Prostate gland (tissue), 2 donors: ENCODE measurements at regions not wholly inside any gene's neighbourhood (a gene's known extent, or its start where the extent isn't known, plus 50 kb on each side); places are given as distances from the start of the nearest gene placed in this dataset.

ENCODE experiments used
- DNase-seq: peaks from one replicate; pipeline ENCODE4 v3.0.0-alpha.2; 2019; ENCODE audit warnings: low spot score
- H3K27ac ChIP-seq, 2 donors: fragments of 200-600 bp; sonication (generic); 2 replicates each; pipeline ENCODE4 v1.5.1; 2017 to 2019
- H3K27me3 ChIP-seq: fragments of 200-600 bp; sonication (generic); replicated peaks from 2 replicates; pipeline ENCODE4 v1.5.1; 2019; ENCODE audit not compliant: insufficient read depth
- H3K36me3 ChIP-seq, 2 donors: fragments of 200-600 bp; sonication (generic); 1 replicate in 1 of 2; 2 replicates in 1 of 2; pipeline versions ENCODE4 v1.5.1 to v1.8.1; 2017 to 2019
- H3K4me1 ChIP-seq: fragments of 200-600 bp; sonication (generic); replicated peaks from 2 replicates; pipeline ENCODE4 v1.5.1; 2019
- H3K4me3 ChIP-seq, 2 donors: fragments of 200-600 bp; sonication (generic); 2 replicates each; pipeline ENCODE4 v1.5.1; 2017 to 2019
- H3K9me3 ChIP-seq: fragments of 200-600 bp; sonication (generic); 2 replicates; pipeline ENCODE4 v1.5.1; 2017
- POLR2A ChIP-seq: fragments of 450-650 bp; IDR thresholded peaks from one replicate; pipeline ENCODE4 v1.6.1; 2016; ENCODE audit warnings: antibody characterized with exemption, mild to moderate bottlenecking
- POLR2AphosphoS5 ChIP-seq: sonication (generic); formaldehyde crosslinking; IDR thresholded peaks from one replicate; pipeline ENCODE4 v1.6.1; 2017; ENCODE audit warnings: antibody characterized with exemption
- WGBS: methylation state at CpG from one replicate; pipeline ENCODE4 v1.1.5; 2018; 5-methylcytosine and 5-hydroxymethylcytosine counted together
- intact Hi-C: fragments of 100-400 bp; cut with DNase I; formaldehyde crosslinking; loops from one replicate; pipeline ENCODE4 v1.14.2; 2022
- TF ChIP-seq, protein P1 (sequence below), 4 experiments: fragments of 200-600 bp in 2 of 4; fragments of 450-650 bp in 2 of 4; sonication (generic) in 2 of 4; IDR thresholded peaks; 1 replicate in 3 of 4; 2 replicates in 1 of 4; pipeline ENCODE4 v1.5.1; 2016 to 2019; ENCODE audit warnings: antibody characterized with exemption in 4 of 4, mild to moderate bottlenecking in 2 of 4, moderate library complexity in 2 of 4

DNA sequence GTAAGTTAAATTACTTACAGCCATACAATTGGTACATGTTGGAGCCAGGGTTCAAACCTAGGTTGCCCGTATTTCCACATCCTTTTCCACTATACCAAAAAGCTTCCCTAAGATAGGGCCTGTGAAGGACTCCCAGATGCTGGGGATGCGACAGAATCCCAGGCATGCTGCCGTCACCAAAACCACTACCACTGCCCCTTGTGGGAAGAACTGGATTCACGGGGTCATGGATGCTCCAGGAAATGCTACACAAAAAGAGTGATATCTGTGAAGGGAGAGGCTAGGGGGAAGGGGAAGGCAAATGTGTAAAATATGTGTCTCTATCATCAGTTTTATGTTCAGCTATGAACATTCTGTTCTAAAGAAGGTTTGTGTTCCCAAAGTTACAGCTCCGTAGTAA, 133.9 kb upstream of the IVNS1ABP start:
- 89% methylated on average over 5 of the region's 5 CpGs for WGBS
- intact Hi-C loops = no loop called here
- Histone ChIP-seq H3K27ac (no peak overlapping the region), H3K36me3 (no peaks in the 10 kb centered on the region), H3K4me1 (no peaks in the 10 kb centered on the region), H3K9me3 (no peaks in the 10 kb centered on the region), H3K27me3 (no peaks in the 10 kb centered on the region), H3K4me3 (no peak overlapping the region)
- TF ChIP-seq POLR2A = no peak
- TF ChIP-seq POLR2AphosphoS5 = no peak
- TF ChIP-seq, protein P1, sequence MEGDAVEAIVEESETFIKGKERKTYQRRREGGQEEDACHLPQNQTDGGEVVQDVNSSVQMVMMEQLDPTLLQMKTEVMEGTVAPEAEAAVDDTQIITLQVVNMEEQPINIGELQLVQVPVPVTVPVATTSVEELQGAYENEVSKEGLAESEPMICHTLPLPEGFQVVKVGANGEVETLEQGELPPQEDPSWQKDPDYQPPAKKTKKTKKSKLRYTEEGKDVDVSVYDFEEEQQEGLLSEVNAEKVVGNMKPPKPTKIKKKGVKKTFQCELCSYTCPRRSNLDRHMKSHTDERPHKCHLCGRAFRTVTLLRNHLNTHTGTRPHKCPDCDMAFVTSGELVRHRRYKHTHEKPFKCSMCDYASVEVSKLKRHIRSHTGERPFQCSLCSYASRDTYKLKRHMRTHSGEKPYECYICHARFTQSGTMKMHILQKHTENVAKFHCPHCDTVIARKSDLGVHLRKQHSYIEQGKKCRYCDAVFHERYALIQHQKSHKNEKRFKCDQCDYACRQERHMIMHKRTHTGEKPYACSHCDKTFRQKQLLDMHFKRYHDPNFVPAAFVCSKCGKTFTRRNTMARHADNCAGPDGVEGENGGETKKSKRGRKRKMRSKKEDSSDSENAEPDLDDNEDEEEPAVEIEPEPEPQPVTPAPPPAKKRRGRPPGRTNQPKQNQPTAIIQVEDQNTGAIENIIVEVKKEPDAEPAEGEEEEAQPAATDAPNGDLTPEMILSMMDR (IDR thresholded peaks at IDR 0.05) = no peak
- DNase-seq = no peak

GRCh38 chr1:185450060-185450788, 133.2 kb upstream of the IVNS1ABP start:
- 95% methylated on average over 3 of the region's 3 CpGs for WGBS
- TF ChIP-seq POLR2AphosphoS5 (no peak), POLR2A (no peak)
- TF ChIP-seq, protein P1 (IDR thresholded peaks at IDR 0.05) = no peak
- Histone ChIP-seq H3K4me1 (no peaks in the 10 kb centered on the region), H3K9me3 (no peaks in the 10 kb centered on the region), H3K36me3 (no peaks in the 10 kb centered on the region), H3K27me3 (no peaks in the 10 kb centered on the region), H3K27ac (no peak overlapping the region), H3K4me3 (no peak overlapping the region)
- no peak for DNase-seq
- intact Hi-C loops = no loop called here

DNA sequence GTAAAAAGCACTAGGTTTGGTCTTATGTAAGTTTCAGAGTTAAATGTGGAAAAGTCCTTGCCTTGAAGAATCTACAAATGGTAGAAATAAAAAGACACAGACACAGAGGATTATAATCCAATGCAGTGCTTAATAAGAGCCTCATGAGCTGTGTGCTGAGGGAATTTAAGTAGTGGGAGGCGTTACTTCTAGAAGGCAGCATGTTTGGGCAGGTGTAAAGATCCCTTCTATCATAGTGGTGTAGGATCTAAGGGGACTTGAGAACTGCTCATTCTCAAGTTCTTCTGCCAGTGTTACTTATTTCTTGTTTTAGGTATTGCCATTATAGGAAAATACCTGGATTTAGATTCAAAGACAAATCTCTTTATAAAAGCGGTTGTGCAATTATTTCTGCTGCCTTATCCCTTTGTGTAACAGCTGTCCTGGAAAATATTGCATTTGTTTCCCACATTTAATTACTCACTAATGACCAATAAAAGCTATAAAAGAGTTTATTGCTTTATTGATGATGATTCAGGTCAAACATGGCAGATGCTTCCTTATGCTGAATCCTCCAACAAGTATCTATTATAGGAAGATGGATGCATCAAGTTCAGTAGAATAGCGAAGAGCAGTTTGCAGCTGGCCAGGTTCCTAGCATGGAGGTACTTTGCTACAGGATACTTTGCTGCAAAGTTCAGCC, 132.5 kb upstream of the IVNS1ABP start:
- Histone ChIP-seq H3K36me3 (no peaks in the 10 kb centered on the region), H3K9me3 (no peaks in the 10 kb centered on the region), H3K27ac (no peak overlapping the region), H3K27me3 (no peaks in the 10 kb centered on the region), H3K4me3 (no peak overlapping the region), H3K4me1 (no peaks in the 10 kb centered on the region)
- no peak for DNase-seq
- 97% methylated on average over 3 of the region's 3 CpGs for WGBS
- intact Hi-C loops = no loop called here
- TF ChIP-seq POLR2A = no peak
- no peak for TF ChIP-seq POLR2AphosphoS5
- TF ChIP-seq, protein P1 (IDR thresholded peaks at IDR 0.05) = no peak

- Histone ChIP-seq H3K36me3 (no peaks in the 10 kb centered on the region), H3K4me3 (no peak overlapping the region), H3K27me3 (no peaks in the 10 kb centered on the region), H3K27ac (no peak overlapping the region), H3K9me3 (no peaks in the 10 kb centered on the region), H3K4me1 (no peaks in the 10 kb centered on the region)
- no peak for DNase-seq
- intact Hi-C loops = no loop called here
- WGBS = 79% methylated on average over 3 of the region's 3 CpGs
- TF ChIP-seq POLR2AphosphoS5 (no peak), POLR2A (no peak)
- TF ChIP-seq, protein P1 (IDR thresholded peaks at IDR 0.05) = no peak
Measured at GRCh38 chr1:185448591-185449186, 131.6 kb upstream of the IVNS1ABP start.
